SK-N-SH treated with all-trans-retinoic acid at 6 μM for 48 hours (cell line): ENCODE measurements at regions not wholly inside any gene's neighbourhood (a gene's known extent, or its start where the extent isn't known, plus 50 kb on each side); places are given as distances from the start of the nearest gene placed in this dataset.

Experiments used
- ATAC-seq: fragments of 200-7000 bp; cut with Tn5 transposase; 3 replicates; pipeline ENCODE4 v1.9.1; 2020; ENCODE audit warnings: mild to moderate bottlenecking, moderate library complexity
- ARNTL ChIP-seq: fragments of 450-650 bp; formaldehyde crosslinking; IDR thresholded peaks from 2 replicates; pipeline ENCODE4 v1.5.0; 2020; ENCODE audit warnings: low read depth, mild to moderate bottlenecking, moderate library complexity, borderline replicate concordance
- BACH2 ChIP-seq: fragments of 250-450 bp; sonication (Bioruptor Pico); IDR thresholded peaks from 2 replicates; pipeline ENCODE4 v1.9.0; 2021; ENCODE audit warnings: mild to moderate bottlenecking, borderline replicate concordance
- CSDC2 ChIP-seq: fragments of 250-450 bp; sonication (Bioruptor Pico); IDR thresholded peaks from 2 replicates; pipeline ENCODE4 v1.5.0; 2020; ENCODE audit warnings: mild to moderate bottlenecking, moderate library complexity
- CSRNP3 ChIP-seq: fragments of 250-450 bp; sonication (Bioruptor Pico); IDR thresholded peaks from 2 replicates; pipeline ENCODE4 v1.5.1; 2021; ENCODE audit warnings: mild to moderate bottlenecking, moderate library complexity
- ESRRG ChIP-seq: fragments of 250-450 bp; sonication (Bioruptor Pico); IDR thresholded peaks from 2 replicates; pipeline ENCODE4 v1.6.1; 2021; ENCODE audit warnings: mild to moderate bottlenecking
- GLIS3 ChIP-seq: fragments of 250-450 bp; sonication (Bioruptor Pico); IDR thresholded peaks from 2 replicates; pipeline ENCODE4 v1.5.0; 2020; ENCODE audit warnings: mild to moderate bottlenecking, moderate library complexity
- ISL1 ChIP-seq: fragments of 250-450 bp; sonication (Bioruptor Pico); IDR thresholded peaks from 2 replicates; pipeline ENCODE4 v2.1.2; 2022; ENCODE audit warnings: mild to moderate bottlenecking, moderate library complexity
- OSR1 ChIP-seq: fragments of 250-450 bp; sonication (Bioruptor Pico); IDR thresholded peaks from 2 replicates; pipeline ENCODE4 v1.8.0; 2022; ENCODE audit warnings: moderate library complexity, mild to moderate bottlenecking, inconsistent platforms
- PATZ1 ChIP-seq: fragments of 250-450 bp; sonication (Bioruptor Pico); IDR thresholded peaks from 2 replicates; pipeline ENCODE4 v1.8.0; 2020; ENCODE audit warnings: mild to moderate bottlenecking, moderate library complexity, borderline replicate concordance
- PPARA ChIP-seq: fragments of 250-450 bp; sonication (Bioruptor Pico); IDR thresholded peaks from 2 replicates; pipeline ENCODE4 v1.5.0; 2020; ENCODE audit warnings: mild to moderate bottlenecking, borderline replicate concordance
- RARB ChIP-seq: fragments of 250-450 bp; sonication (Bioruptor Pico); IDR thresholded peaks from 2 replicates; pipeline ENCODE4 v1.8.0; 2021; ENCODE audit warnings: mild to moderate bottlenecking, moderate library complexity
- SNAI2 ChIP-seq: fragments of 250-450 bp; sonication (Bioruptor Pico); IDR thresholded peaks from 2 replicates; pipeline ENCODE4 v1.5.0; 2020; ENCODE audit warnings: mild to moderate bottlenecking, moderate library complexity
- TCF4 ChIP-seq: fragments of 250-450 bp; sonication (Bioruptor Pico); IDR thresholded peaks from 2 replicates; pipeline ENCODE4 v1.8.0; 2021; ENCODE audit warnings: mild to moderate bottlenecking, moderate library complexity, borderline replicate concordance
- TOX ChIP-seq: fragments of 250-450 bp; sonication (Bioruptor Pico); IDR thresholded peaks from 2 replicates; pipeline ENCODE4 v1.8.0; 2021; ENCODE audit warnings: mild to moderate bottlenecking, moderate library complexity, borderline replicate concordance
- TSHZ2 ChIP-seq: fragments of 250-450 bp; sonication (Bioruptor Pico); IDR thresholded peaks from 2 replicates; pipeline ENCODE4 v1.5.0; 2020; ENCODE audit warnings: mild to moderate bottlenecking, moderate library complexity
- ZC3H10 ChIP-seq: fragments of 250-450 bp; sonication (Bioruptor Pico); IDR thresholded peaks from 2 replicates; pipeline ENCODE4 v1.5.1; 2021; ENCODE audit warnings: mild to moderate bottlenecking, moderate library complexity
- ZFP3 ChIP-seq: fragments of 250-450 bp; sonication (Bioruptor Pico); IDR thresholded peaks from 2 replicates; pipeline ENCODE4 v1.5.0; 2020; ENCODE audit warnings: mild to moderate bottlenecking, moderate library complexity
- ZFP30 ChIP-seq: fragments of 450-650 bp; formaldehyde crosslinking; IDR thresholded peaks from 2 replicates; pipeline ENCODE4 v1.5.0; 2022; ENCODE audit warnings: mild to moderate bottlenecking, moderate library complexity
- ZNF565 ChIP-seq: fragments of 450-650 bp; formaldehyde crosslinking; conservative IDR thresholded peaks from 2 replicates; pipeline ENCODE4 v1.5.0; 2020; ENCODE audit warnings: low read depth, mild to moderate bottlenecking, moderate library complexity
- ZNF70 ChIP-seq: fragments of 450-650 bp; formaldehyde crosslinking; IDR thresholded peaks from 2 replicates; pipeline ENCODE4 v1.5.0; 2020; ENCODE audit warnings: mild to moderate bottlenecking, moderate library complexity
- ZNF8 ChIP-seq: fragments of 450-650 bp; formaldehyde crosslinking; IDR thresholded peaks from 2 replicates; pipeline ENCODE4 v1.5.0; 2020; ENCODE audit warnings: mild to moderate bottlenecking, moderate library complexity
- TF ChIP-seq, protein P1 (sequence below): fragments of 250-450 bp; sonication (Bioruptor Pico); IDR thresholded peaks from 2 replicates; pipeline ENCODE4 v1.5.1; 2020; ENCODE audit warnings: low read depth, mild to moderate bottlenecking, moderate library complexity

DNA sequence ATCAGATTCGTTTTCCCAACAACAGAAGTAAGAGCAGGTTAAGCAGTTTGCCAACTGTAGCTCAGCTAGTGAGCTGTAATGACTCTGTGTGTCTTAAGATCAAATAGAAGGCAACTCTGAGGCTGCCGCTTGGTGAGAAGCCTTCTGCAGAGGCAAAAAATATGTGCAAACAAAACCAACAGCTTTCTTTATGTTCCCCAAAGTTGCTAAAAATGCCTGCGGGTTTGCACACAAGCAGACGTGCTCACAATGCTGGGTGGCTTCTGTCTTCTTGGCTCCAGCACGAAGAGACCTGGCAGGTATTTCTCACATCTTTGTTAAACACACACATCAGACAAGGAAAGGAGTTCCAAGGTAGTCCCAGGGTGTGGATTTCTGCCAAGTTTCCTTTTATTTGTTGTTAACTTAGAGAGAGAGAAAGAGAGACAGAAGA, 158.9 kb upstream of the JUN start:
- TF ChIP-seq OSR1, result no peak
- TF ChIP-seq ESRRG (CRISPR knock-in tag), result no peak
- no peak for TF ChIP-seq PPARA (CRISPR knock-in tag)
- TF ChIP-seq, protein P1, sequence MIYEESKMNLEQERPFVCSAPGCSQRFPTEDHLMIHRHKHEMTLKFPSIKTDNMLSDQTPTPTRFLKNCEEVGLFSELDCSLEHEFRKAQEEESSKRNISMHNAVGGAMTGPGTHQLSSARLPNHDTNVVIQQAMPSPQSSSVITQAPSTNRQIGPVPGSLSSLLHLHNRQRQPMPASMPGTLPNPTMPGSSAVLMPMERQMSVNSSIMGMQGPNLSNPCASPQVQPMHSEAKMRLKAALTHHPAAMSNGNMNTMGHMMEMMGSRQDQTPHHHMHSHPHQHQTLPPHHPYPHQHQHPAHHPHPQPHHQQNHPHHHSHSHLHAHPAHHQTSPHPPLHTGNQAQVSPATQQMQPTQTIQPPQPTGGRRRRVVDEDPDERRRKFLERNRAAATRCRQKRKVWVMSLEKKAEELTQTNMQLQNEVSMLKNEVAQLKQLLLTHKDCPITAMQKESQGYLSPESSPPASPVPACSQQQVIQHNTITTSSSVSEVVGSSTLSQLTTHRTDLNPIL, result no peak
- no peak for ATAC-seq

- no peak for ATAC-seq
- TF ChIP-seq CSDC2 (no peak), TCF4 (CRISPR knock-in tag) (no peak), ARNTL (CRISPR knock-in tag) (no peak), OSR1 (no peak), GLIS3 (CRISPR knock-in tag) (no peak), ZFP30 (no peak), ZFP3 (CRISPR knock-in tag) (no peak), TOX (CRISPR knock-in tag) (no peak), ZNF70 (no peak), CSRNP3 (CRISPR knock-in tag) (no peak), BACH2 (no peak)
Measured at GRCh38 chr1:58943776-58944175, 159.9 kb upstream of the JUN start.

DNA sequence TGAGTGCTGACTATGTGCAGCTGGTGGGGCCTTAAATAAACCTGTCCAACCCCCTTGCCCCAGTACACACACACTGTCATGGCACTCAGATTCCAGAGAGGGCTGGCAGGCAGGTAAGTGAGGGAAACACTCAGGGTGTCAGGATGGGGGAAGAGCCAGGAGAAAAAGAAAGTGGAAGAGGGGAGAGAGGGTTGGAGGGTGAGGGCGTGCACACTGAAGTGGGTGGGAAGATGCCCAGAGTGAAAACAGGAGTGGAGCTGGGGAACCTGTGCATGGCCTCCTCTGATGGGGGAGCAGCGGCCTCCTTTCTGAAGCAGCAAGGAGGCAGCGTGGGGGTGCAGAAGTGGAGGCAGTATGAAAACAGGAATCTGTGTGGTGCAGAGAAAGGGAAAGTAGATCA, 160.6 kb upstream of the JUN start:
- TF ChIP-seq CSRNP3 (CRISPR knock-in tag) (no peak), SNAI2 (CRISPR knock-in tag) (no peak), BACH2 (no peak), OSR1 (no peak), ISL1 (CRISPR knock-in tag) (no peak), ZNF70 (no peak), ARNTL (CRISPR knock-in tag) (no peak), TOX (CRISPR knock-in tag) (no peak), TCF4 (CRISPR knock-in tag) (no peak), PPARA (CRISPR knock-in tag) (no peak), ZNF565 (no peak), ZFP30 (no peak), ESRRG (CRISPR knock-in tag) (no peak), ZC3H10 (CRISPR knock-in tag) (no peak), ZFP3 (CRISPR knock-in tag) (no peak), PATZ1 (CRISPR knock-in tag) (no peak), RARB (CRISPR knock-in tag) (no peak), CSDC2 (no peak), ZNF8 (no peak)
- TF ChIP-seq, protein P1, result no peak
- no peak for ATAC-seq

GRCh38 chr1:58946390-58946789, 162.5 kb upstream of the JUN start:
- TF ChIP-seq ESRRG (CRISPR knock-in tag), result no peak
- TF ChIP-seq ZNF8, result peak; percentile 82
- ATAC-seq, result no peak

DNA sequence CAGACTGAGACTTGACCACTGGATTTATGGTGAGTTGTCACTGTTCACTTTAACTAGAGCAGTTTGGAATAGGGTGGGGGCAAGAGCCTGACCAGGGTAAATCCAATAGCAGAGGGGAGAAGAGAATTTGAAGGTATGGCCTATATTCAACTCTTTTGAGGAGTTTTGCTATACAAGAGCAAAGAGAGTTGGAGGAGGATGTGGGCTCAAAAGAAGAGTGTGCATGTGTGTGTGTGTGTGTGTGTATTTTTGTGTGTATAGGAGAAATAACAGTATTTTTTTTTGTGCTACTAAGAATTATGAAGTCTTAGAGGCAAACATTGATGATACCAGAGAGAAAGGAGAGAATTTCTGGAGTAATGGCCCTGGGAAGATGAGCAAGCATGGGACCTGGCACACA, 164.8 kb upstream of the JUN start:
- no peak for TF ChIP-seq CSDC2
- TF ChIP-seq BACH2, result no peak
- no peak for TF ChIP-seq ZNF8
- TF ChIP-seq TSHZ2 (CRISPR knock-in tag), result no peak
- TF ChIP-seq SNAI2 (CRISPR knock-in tag), result no peak
- TF ChIP-seq OSR1, result no peak
- no peak for TF ChIP-seq TOX (CRISPR knock-in tag)
- no peak for TF ChIP-seq ZFP30
- TF ChIP-seq ZFP3 (CRISPR knock-in tag), result no peak
- ATAC-seq, result no peak
